Sigmoid colon (tissue), 4 donors: ENCODE measurements at regions not wholly inside any gene's neighbourhood (a gene's known extent, or its start where the extent isn't known, plus 50 kb on each side); places are given as distances from the start of the nearest gene placed in this dataset.

Source experiments
- EP300 ChIP-seq, 4 donors: sonication (generic); formaldehyde crosslinking; IDR thresholded peaks; one replicate each; pipeline ENCODE4 v1.6.1; 2017; ENCODE audit warnings: antibody characterized with exemption in 4 of 4
- POLR2A ChIP-seq, 2 donors: fragments of 450-650 bp; IDR thresholded peaks; one replicate each; pipeline ENCODE4 v1.6.1; 2016; ENCODE audit warnings: antibody characterized with exemption in 2 of 2, mild to moderate bottlenecking in 2 of 2, moderate library complexity in 2 of 2
- POLR2AphosphoS5 ChIP-seq, 4 donors: sonication (generic); formaldehyde crosslinking; IDR thresholded peaks; one replicate each; pipeline ENCODE4 v1.6.1; 2017; ENCODE audit warnings: antibody characterized with exemption in 4 of 4
- TF ChIP-seq, protein P1 (sequence below), 4 experiments: fragments of 450-650 bp in 3 of 4; fragments of 200-600 bp in 1 of 4; IDR thresholded peaks; one replicate each; pipeline ENCODE4 v1.5.1; 2016 to 2019; ENCODE audit warnings: antibody characterized with exemption in 4 of 4, mild to moderate bottlenecking in 3 of 4, moderate library complexity in 2 of 4

DNA sequence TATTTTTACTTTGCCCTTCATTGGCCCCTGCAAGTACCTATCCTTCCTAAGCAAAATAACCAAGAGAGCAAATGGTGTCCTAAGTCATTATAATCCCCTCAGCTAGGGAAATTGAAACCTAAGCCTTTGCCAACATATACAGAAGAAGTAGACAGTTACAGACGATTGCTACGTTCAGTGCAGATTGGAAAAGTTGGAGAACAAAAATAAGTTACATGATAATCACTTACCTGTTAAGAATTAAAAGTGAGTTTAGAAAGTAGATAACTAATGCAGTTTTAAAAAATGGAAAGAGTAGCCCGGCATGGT lies 244.8 kb downstream of the MPDZ start:
- TF ChIP-seq, protein P1, sequence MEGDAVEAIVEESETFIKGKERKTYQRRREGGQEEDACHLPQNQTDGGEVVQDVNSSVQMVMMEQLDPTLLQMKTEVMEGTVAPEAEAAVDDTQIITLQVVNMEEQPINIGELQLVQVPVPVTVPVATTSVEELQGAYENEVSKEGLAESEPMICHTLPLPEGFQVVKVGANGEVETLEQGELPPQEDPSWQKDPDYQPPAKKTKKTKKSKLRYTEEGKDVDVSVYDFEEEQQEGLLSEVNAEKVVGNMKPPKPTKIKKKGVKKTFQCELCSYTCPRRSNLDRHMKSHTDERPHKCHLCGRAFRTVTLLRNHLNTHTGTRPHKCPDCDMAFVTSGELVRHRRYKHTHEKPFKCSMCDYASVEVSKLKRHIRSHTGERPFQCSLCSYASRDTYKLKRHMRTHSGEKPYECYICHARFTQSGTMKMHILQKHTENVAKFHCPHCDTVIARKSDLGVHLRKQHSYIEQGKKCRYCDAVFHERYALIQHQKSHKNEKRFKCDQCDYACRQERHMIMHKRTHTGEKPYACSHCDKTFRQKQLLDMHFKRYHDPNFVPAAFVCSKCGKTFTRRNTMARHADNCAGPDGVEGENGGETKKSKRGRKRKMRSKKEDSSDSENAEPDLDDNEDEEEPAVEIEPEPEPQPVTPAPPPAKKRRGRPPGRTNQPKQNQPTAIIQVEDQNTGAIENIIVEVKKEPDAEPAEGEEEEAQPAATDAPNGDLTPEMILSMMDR (IDR thresholded peaks at IDR 0.05): no peak
- no peak for TF ChIP-seq POLR2AphosphoS5 (IDR thresholded peaks at IDR 0.05)
- no peak for TF ChIP-seq POLR2A (IDR thresholded peaks at IDR 0.05)
- no peak for TF ChIP-seq EP300 (IDR thresholded peaks at IDR 0.05)
